Stimulated activated CD8-positive, alpha-beta memory T cell treated with anti-CD3 and anti-CD28 coated beads, Interleukin-15, amount 100 ng/mL, for 24 hours (primary cell): ENCODE measurements at regions not wholly inside any gene's neighbourhood (a gene's known extent, or its start where the extent isn't known, plus 50 kb on each side); places are given as distances from the start of the nearest gene placed in this dataset.
"Not testable (repeated sequence)": the region's sequence is repeated elsewhere in the genome, so short reads cannot be mapped to it uniquely, and the experiment has no call there.

ENCODE experiments used
- DNase-seq: peaks from one replicate; pipeline ENCODE4 v3.0.0-alpha.2; 2020; ENCODE audit warnings: low read depth

DNA sequence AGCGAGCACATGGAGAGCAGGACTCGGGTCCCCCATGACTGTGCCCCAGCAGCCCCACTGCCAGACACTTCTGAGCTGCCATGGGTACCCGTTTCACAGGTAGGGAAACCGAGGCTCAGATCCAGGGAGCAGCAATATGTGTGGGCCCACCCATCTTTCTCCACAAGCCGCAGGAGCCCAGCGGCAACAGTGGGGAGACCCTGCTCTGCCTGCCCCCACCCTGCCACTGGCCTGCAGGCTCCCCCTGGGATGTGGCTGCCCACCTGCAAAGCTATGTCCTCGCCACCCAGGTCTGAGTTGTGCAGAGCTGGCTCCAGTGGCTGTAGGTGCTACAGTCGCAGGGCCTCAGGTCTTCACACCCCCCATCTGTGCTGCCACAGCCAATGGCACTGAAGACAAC is 50.6 kb upstream of the C1QTNF9B start:
- DNase-seq: no peak

DNA sequence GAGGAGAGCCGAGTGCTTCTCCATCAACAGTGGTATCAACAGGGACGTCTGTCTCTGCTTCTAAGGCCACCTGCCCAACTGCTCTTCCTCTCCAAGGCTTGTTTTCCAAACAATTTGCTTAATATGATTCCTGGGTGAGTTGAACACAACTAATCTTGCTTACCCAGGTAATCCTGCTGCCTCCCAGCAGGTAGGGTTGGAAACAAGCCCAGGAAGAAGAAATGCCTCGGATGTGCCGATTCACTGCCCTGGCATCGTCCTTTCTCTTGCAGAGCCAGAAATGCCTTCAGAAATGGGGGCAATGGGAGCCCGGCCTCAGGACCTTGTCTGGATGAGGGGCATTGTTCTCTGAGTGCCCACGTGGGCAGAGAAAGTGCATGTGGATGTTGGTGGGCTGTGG is 51.9 kb upstream of the C1QTNF9B start:
- DNase-seq: no peak

DNA sequence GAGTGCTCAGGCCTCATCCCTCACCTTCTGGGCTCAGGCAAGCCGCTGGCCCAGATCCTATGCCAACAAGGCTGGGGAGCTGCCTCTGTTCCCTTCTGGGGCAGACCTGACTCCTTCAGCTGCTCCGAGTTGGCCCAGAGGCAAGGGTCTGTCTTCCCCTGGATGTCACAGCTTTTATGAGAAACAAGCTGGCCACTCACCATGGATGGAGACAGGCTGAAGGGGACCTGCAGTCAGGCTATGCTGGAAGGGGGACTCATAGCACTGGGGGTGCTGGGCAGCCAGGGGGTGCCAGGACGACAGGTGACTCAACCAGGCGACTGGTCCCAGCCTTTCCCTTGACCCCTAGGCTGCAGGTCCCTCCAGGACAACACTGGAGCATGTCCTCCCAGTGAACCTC is 52.4 kb upstream of the C1QTNF9B start:
- DNase-seq: no peak

DNA sequence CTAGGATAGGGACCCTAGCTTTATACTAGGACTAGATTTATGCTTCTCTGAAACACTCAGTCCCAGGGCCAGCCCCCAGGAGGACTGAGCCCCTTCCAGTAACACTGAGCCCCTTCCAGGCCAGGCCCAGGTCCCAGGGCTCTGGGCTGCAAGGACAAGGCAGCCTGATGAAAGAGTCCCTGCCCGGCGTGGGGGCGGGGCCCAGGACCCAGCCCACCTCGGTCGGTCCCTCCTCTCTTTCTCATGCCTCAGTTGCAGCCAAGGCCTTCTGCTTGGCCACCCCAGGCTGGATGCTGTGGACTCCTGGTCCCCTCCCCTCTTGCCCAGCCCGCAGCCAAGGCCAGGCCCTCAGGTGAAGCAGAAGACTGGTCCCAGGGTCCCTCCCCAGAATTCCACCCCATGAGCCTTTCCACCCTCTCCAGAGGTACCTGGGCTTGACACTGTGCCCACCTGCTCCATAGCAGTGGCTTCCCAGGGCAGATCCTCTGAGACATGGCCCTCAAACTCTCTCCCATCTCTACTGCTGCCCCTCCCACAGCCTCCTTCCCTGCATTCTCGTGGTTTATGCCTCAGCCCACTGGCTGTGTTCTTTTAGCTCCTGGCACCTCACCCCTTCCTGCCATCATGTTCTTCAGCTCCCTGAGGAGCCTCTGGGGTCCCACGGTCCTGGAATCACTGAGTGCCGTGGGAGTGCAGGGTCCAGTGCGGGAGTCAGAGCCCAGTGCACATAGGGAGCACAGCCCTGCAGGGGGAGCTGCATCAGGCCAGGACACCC is 53.6 kb upstream of the C1QTNF9B start:
- DNase-seq: no peak

DNA sequence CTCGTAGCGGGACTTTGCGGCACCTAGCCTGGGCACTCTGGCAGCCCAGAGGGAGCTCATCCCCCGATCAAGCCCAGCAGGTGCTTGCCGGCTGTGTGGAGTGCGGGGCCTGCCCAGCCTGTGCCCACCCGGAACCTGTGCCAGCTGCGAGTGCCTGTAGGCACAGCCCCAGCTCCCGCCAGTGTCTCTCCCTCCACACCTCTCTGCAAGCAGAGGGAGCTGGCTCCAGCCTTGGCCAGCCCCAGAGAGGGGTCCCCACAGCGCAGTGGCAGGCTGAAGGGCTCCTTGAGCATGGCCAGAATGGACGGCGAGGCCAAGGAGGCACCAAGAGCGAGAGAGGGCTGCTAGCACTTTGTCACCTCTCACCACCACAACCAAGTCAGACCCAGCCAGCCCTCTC is 55.5 kb upstream of the C1QTNF9B start:
- no peak for DNase-seq

DNA sequence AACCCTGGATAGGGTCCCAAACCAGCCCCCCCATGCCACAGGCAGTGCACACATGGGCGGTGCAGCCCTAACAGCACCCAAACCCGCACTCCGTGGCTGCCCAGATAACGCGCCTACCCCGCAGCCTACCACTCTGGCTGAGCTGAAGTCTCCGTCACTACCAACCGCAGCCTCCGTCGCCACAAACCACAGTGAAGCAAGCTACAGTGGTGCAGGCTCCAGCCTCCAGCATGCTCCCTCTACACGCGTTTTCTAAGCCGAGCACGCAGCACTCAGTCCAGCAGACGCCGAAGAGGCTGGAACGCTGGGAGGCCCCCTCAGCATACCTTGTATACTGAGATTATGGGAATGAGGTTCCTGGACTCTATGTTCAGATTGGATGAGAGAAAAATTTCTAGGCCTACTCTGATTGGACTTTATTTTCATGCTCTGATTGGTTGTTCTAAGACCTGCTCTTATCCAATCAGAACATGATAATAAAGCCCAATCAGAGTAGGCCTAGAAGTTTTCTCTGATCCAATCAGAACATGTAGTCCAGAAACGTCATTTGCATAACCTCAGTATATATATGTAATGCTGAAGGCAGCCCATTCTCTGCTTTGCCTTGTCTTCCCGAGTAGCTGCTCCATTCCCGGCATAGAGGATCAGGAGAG is 56.7 kb upstream of the C1QTNF9B start:
- DNase-seq: no peak

DNA sequence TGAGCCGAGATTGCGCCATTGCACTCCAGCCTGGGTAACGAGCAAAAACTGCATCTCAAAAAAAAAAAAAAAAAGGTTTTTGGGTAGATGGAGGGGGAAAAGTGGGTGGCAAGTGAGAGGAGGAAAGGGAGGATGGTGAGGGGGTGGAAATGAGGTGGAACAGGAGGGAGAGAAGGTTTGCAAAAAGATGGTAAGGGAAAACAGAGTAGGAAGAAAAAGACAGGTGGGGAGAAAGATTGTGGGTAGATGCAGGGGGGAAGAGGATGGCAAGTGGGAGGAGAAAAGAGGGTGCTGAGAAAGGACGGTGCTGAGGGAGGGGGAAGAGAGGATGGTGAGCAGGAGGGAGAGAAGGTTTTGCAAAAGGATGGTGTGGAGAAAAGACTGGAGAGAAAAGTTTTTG is 57.8 kb upstream of the C1QTNF9B start:
- DNase-seq: no peak

DNA sequence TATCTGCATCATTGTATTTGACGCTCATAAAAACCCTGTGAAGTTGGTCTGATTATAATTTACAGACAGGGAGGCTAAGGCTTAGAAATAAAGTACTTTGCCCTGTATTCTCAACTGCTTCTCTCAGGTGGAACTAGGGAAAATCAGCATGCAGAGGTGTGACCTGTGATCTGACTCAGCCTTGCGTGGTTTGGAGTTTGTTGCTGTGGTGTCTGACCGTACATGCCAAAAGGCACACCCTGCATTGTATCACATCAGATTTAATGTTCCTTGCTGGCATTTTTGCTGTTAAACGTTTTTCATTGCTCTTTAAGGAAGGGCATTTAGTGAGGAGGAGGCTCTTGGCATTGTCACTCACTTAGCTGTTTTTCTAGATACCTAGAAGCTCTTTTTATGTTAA is 58.8 kb upstream of the C1QTNF9B start:
- DNase-seq: no peak

DNA sequence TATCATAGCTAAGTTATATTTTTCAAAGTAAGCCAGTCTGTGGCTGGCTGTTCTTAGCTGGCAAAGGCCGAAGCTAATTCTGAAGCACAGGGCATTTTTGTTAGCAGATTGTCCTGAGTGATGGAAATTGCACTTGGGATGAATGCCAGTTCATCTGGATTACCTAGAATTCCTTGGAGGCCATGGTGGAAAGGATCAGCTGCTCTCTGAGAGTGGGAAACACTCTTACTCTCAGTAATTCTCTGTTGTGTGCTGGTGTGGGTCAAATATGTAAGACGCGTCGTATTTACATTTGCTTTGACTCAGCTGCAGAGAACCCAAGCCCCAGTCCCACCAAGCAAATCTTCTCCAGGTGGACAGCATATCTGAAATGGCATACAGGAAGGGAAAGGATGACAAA is 60.7 kb upstream of the C1QTNF9B start:
- DNase-seq: no peak

DNA sequence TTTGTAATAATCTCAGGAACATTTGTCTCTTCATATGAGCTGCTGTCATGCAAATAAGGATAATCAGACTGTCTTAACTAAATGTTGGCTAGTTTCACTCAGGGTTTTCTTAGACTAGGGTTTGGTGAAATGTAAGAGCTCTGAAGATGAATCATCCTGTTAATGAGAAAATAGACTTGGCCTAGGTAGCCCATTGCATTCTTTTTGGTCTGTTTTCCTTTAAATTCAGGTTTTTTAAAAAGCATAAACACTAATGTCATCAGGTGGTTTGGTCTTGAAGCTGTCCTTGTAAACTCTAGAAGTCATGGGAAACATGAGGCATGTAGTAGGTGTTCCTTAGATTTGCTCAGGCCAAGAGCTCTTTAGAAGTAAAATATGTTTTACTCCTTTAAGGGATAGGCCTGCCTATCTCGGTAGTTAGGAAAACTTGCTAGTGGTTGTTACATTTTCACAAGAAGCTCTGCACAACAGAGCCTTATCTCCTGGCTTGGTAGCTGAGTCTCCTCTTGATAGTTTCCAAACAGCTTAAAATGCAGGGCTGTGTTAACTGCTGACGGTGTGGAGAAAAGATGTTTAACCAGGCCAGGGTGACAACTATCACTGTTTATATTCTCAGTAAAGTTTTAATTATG is 62.0 kb upstream of the C1QTNF9B start:
- DNase-seq: no peak

DNA sequence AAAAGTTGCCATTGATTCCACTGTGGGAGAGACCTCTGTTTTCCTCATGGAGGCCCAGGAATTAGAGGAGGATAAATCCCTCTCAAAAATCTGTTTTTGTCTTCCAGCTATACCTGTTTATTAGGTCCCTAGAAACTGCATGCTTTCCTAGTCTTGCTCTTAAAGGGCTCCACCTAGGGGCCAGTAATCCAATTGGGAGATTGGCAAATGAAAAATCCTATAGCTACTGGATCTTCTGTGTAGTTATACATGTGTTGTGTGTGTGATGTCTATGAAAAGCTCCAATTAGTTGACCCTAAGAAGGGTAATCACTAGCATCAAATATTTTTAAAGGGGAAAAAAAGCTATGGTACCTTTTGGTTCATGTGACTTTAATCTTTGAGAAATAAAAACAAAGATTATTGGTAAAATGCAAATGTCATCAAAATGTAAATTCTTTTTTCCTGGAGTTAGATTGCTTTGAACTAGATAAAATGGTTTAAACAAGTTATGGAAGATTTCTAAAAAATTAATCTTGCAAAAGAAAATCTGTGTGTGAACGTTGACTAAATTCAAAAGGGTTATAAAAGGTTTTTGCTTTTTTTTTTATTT is 63.4 kb upstream of the C1QTNF9B start:
- no peak for DNase-seq

DNA sequence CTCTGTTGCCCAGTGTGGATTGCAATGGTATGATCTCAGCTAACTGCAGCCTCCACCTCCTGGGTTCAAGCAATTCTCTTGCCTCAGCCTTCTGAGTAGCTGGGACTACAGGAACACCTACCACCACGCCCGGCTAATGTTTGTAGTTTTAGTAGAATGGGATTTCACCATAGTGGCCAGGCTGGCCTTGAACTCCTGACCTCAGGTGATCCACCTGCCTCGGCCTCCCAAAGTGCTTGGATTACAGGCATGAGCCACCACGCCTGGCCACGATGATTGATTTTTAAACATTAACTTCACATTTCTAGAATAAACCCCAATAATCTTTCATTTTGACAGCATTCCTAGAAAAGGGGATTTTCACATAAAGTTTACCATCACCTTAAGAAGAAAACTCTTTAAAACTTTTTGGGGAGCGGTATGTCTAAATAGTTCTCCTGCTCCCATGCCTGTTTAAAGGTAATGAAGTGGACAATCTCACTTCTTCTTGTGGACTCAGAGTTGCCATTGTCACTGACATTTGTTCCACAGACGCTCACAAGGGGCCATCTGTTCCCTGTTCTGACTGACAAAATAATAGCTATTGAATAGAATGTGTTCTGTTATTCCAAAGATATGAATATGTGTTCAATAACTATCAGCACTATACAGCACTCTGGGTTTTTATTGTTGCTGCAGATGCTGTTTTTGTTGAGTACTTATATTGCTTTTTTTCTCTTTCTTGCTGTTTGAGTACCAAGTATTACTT is 66.1 kb upstream of the C1QTNF9B start:
- no peak for DNase-seq

DNA sequence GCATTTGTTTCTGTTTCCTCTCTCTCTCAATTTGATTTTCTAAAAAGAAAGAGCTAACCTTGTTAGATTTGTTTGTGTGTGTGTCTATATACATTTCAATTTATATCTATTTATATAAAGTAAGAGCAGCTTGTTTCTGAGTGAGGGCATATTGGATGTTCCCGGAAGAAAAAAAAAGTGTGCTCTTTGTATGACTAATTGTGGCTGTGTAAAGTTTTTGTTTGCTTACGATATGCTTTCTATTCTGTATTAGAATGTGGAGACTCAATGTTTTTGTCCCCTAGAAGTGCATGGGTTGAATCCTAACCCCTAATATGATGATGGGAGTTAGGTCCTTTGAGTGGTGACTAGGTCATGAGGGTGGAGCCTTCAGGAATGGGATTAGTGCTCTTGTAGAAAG is 66.6 kb upstream of the C1QTNF9B start:
- DNase-seq: no peak

DNA sequence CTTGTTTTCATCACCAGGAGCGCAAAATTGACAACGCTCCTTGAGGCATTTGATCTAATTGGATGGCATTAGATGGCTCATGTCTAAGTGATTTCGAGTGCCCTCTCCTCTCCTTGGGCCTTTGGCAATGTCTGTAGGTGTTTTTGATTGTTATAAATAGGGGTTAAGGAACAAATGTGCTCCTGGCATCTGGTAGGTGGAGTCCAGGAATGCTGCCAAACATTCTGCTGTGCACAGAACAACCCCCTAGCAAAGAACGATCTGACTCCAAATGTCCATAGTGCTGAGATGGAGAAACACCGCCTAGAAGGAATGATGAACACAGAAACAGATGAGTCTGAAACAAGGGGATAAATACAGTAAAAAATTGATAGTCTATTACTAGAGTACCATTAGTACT is 68.0 kb upstream of the C1QTNF9B start:
- DNase-seq: no peak

DNA sequence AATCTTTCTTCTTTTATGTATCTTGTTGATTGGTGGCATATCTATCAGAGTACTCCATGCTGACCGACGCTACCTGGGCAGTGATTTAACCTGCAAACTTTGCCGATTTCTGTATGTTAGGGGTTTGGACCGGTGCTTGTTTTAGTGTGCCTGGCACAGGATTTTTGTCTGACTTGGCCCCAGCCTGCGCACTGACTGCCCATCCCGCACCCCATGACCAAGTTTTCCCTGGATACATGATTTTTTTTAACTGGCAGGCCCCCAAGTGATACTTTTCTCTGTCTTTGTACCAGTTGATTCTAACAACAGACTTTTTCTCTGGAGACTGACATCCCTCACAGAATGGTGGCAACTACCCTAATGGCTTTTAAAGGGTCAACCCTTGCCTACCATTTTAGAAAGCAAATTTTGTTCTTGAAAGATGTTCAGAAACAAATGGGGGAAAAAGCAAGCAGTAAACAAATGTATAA is 69.0 kb upstream of the C1QTNF9B start:
- DNase-seq: no peak

DNA sequence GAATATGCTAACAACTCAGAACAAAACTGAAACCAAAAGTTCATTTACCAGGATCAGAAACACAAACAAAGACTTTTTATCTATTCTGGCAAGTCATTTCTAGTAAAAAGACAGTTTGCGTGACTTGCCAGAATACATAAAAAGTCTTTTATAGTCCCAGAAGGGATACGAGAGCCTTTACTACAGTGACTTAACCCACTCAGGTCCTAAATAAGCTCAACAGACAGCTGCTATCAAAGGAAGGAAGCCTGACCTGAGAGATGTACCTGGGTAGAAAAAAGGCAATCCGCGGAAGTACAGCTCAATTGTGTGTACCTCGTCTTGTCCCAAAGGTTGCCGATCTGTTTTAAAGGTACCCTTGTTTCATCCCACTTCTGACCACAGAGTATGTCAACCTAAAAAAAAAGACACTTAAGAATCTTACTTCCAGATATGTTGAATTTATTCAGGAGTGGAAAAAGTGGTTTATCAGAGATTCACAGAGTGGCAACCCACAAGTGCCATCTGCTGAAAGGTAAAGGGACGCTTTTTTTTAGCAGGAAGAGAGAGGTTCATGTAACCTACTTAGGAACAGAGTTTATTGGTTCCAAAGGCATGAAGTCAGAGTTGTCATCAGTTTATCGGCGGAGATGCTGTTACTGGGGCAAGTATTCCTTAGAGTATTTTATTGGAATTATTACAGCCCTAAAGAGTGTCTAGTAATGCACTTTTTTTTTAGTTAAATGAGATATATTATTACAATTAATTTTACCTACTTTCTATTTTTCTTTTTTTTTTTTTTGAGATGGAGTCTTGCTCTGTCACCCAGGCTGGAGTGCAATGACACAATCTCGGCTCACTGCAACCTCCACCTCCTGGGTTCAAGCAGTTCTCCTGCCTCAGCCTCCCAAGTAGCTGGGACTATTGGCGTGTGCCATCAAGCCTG is 69.7 kb upstream of the C1QTNF9B start:
- no peak for DNase-seq

DNA sequence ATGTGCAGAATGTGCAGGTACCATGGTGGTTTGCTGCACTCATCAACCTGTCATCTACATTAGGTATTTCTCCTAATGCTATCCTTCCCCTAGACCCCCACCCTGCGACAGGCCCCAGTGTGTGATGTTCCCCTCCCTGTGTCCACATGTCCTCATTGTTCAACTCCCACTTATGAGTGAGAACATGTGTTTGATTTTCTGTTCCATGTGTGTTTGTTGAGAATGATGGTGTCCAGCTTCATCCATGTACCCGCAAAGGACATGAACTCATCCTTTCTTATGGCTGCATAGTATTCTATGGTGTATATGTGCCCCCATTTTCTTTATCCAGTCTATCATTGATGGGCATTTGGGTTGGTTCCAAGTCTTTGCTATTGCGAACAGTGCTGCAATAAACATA is 70.5 kb upstream of the C1QTNF9B start:
- not testable (repeated sequence) for DNase-seq

DNA sequence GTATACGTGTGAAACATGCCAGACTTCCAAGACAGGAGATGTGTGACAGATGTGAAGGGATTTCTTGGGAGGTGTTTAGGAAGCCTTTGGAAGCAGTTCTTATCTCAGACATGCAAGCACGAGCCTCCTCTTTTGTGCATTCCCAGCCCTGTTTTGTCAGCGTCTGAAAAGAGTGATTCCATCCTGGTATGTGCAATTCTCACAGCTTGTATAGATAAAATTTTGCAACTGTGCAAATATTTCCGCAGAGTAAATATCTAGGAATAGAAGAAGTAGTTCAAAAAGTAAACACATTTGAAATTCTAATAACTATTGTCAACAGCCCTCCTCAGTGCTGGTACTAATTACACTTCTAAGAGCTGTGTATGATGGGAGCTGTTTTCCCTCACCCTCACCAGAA is 72.3 kb upstream of the C1QTNF9B start:
- DNase-seq: no peak

DNA sequence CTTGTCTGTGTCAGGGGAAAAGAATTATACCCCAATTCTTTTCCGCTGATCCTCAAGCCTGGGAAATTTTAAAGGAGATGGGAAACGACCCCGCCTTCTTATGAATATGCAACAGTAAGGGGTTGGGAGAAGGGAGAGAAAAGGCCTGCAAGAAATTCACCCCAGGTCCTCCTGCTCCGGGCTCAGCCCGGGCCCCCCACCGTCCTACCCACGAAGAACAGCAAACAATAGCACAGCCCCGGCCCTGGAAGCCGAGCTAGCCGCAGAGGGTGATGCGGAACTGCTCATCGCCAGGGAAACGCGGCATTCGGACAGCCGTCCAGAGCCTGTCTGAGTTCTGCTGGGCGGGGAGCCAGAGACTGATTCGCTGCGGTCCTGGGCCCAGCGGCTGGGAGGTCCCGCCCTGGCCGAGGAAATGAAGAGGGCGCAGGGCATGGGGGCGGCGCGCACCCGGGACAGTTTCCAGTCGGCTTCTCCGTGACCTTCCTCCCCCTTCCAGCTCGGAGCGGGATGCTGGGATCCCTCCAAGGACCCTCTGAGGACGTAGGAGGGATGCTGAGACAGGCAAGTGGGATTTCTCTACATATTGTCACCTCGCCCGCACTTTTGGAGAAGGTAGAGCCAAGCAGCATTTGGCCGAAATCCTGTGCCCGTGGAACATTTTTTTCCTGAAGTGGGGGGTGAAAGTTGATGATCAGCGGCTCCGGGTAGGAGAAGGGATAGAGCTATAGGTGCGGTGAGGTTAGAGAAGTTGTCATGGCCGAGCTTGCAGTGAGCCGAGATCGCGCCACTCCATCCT is 82.3 kb upstream of the C1QTNF9B start:
- no peak for DNase-seq

DNA sequence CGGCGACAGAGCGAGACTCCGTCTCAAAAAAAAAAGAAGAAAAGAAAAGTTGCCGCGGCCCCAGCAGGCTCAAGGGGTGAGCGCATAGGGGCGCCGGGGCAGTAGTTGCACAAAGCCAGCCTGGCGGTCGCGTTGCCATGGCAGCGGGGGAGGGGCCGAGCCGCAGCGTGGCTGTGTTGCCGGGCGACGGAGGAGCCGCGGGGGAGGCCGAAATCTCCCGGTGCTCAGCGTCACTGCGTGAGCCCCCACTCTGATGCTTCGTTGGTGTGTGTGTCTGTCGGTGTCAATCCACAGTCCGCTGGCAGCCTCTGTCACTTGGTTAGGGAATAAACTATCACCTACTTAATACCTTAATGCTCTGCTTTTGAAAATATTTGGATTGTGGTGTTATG is 82.9 kb upstream of the C1QTNF9B start:
- DNase-seq: peak; percentile 86
